Ascending aorta (tissue), 2 donors: ENCODE measurements at regions not wholly inside any gene's neighbourhood (a gene's known extent, or its start where the extent isn't known, plus 50 kb on each side); places are given as distances from the start of the nearest gene placed in this dataset.

Experiments used
- DNase-seq, 2 donors: peaks; one replicate each; pipeline ENCODE4 v3.0.0-alpha.2; 2019; ENCODE audit warnings: low spot score in 2 of 2
- H3K27ac ChIP-seq, 2 donors: fragments of 200-600 bp; sonication (generic); one replicate each; pipeline ENCODE4 v1.5.1; 2016 to 2017; ENCODE audit warnings: mild to moderate bottlenecking in 1 of 2
- H3K27me3 ChIP-seq: fragments of 200-600 bp; sonication (generic); one replicate; pipeline ENCODE4 v1.5.1; 2017
- H3K36me3 ChIP-seq, 2 donors: fragments of 200-600 bp; sonication (generic); one replicate each; pipeline ENCODE4 v1.5.1; 2016
- H3K4me1 ChIP-seq, 2 donors: fragments of 200-600 bp; sonication (generic); one replicate each; pipeline ENCODE4 v1.5.1; 2016 to 2017; ENCODE audit warnings: mild to moderate bottlenecking in 1 of 2
- H3K4me3 ChIP-seq, 2 donors: fragments of 200-600 bp; sonication (generic); one replicate each; pipeline ENCODE4 v1.5.1; 2016 to 2017; ENCODE audit warnings: mild to moderate bottlenecking in 1 of 2
- H3K9me3 ChIP-seq, 2 donors: fragments of 200-600 bp; sonication (generic); one replicate each; pipeline ENCODE4 v1.5.1; 2016
- CTCF ChIP-seq, 3 experiments: fragments of 200-600 bp in 2 of 3; fragments of 450-650 bp in 1 of 3; sonication (generic) in 2 of 3; IDR thresholded peaks; one replicate each; pipeline ENCODE4 v1.5.1; 2016 to 2019; ENCODE audit warnings: antibody characterized with exemption in 3 of 3, mild to moderate bottlenecking in 1 of 3, moderate library complexity in 1 of 3
- intact Hi-C: fragments of 100-400 bp; cut with DNase I; formaldehyde crosslinking; loops from one replicate; pipeline ENCODE4 v1.15.1; 2023

- intact Hi-C loops = no loop called here
These were observed 475.5 kb downstream of the TBC1D22A start for GRCh38 chr22:47237890-47238480.

GRCh38 chr22:47236718-47237117, 474.3 kb downstream of the TBC1D22A start:
- Histone ChIP-seq H3K4me3 (no peak overlapping the region), H3K27me3 (no peaks in the 10 kb centered on the region), H3K4me1 (no peaks in the 10 kb centered on the region), H3K36me3 (no peaks in the 10 kb centered on the region), H3K9me3 (no peaks in the 10 kb centered on the region), H3K27ac (no peak overlapping the region)
- intact Hi-C loops = no loop called here
- DNase-seq = no peak
- no peak for TF ChIP-seq CTCF (IDR thresholded peaks at IDR 0.05)

More at GRCh38 chr22:47237890-47238480, 475.5 kb downstream of the TBC1D22A start:
- Histone ChIP-seq H3K4me3 (no peak overlapping the region), H3K27me3 (no peaks in the 10 kb centered on the region), H3K36me3 (no peaks in the 10 kb centered on the region), H3K4me1 (no peaks in the 10 kb centered on the region), H3K9me3 (peaks cover 0 to under 1% of the 10 kb centered on the region in 2 donors), H3K27ac (no peak overlapping the region)
- no peak for TF ChIP-seq CTCF (IDR thresholded peaks at IDR 0.05)
- no peak for DNase-seq

GRCh38 chr22:47236161-47236560, 473.7 kb downstream of the TBC1D22A start:
- Histone ChIP-seq H3K4me3 (no peak overlapping the region), H3K9me3 (no peaks in the 10 kb centered on the region), H3K36me3 (no peaks in the 10 kb centered on the region), H3K27ac (no peak overlapping the region), H3K4me1 (no peaks in the 10 kb centered on the region), H3K27me3 (no peaks in the 10 kb centered on the region)
- TF ChIP-seq CTCF (IDR thresholded peaks at IDR 0.05) = no peak
- DNase-seq = no peak
- intact Hi-C loops = no loop called here

- no peak for DNase-seq
- no peak overlapping the region for H3K27ac ChIP-seq
- H3K9me3 ChIP-seq = no peaks in the 10 kb centered on the region
- no peaks in the 10 kb centered on the region for H3K4me1 ChIP-seq
- no peaks in the 10 kb centered on the region for H3K36me3 ChIP-seq
- intact Hi-C loops = no loop called here
- no peaks in the 10 kb centered on the region for H3K27me3 ChIP-seq
- TF ChIP-seq CTCF (IDR thresholded peaks at IDR 0.05) = no peak
- H3K4me3 ChIP-seq = no peak overlapping the region
These were observed 471.1 kb downstream of the TBC1D22A start for GRCh38 chr22:47233316-47234243.

GRCh38 chr22:47232753-47233152, 470.3 kb downstream of the TBC1D22A start:
- Histone ChIP-seq H3K4me1 (no peaks in the 10 kb centered on the region), H3K27me3 (no peaks in the 10 kb centered on the region), H3K9me3 (peaks cover 0 to 3% of the 10 kb centered on the region in 2 donors), H3K27ac (no peak overlapping the region), H3K4me3 (no peak overlapping the region), H3K36me3 (no peaks in the 10 kb centered on the region)
- intact Hi-C loops = no loop called here
- no peak for TF ChIP-seq CTCF (IDR thresholded peaks at IDR 0.05)
- no peak for DNase-seq
